WERI-Rb-1 (cell line): ENCODE measurements at regions not wholly inside any gene's neighbourhood (a gene's known extent, or its start where the extent isn't known, plus 50 kb on each side); places are given as distances from the start of the nearest gene placed in this dataset.

Experiments used
- DNase-seq: peaks from one replicate; pipeline ENCODE4 v3.0.0-alpha.2; 2020
- H3K27ac ChIP-seq: fragments of 250-450 bp; sonication (Bioruptor Pico); 2 replicates; pipeline ENCODE4 v1.5.1; 2020; ENCODE audit warnings: mild to moderate bottlenecking, moderate library complexity
- H3K27me3 ChIP-seq: fragments of 250-450 bp; sonication (Bioruptor Pico); 2 replicates; pipeline ENCODE4 v1.5.1; 2021; ENCODE audit warnings: mild to moderate bottlenecking, low read depth, moderate library complexity; ENCODE audit not compliant: insufficient read depth, severe bottlenecking
- H3K36me3 ChIP-seq: fragments of 250-450 bp; sonication (Bioruptor Pico); 2 replicates; pipeline ENCODE4 v1.5.1; 2020; ENCODE audit warnings: mild to moderate bottlenecking, moderate library complexity
- H3K4me3 ChIP-seq: 2 replicates; pipeline ENCODE4 v1.5.1; 2011; ENCODE audit warnings: low read depth, mild to moderate bottlenecking, control low read depth, low read length
- H3K9me3 ChIP-seq: fragments of 250-450 bp; sonication (Bioruptor Pico); 2 replicates; pipeline ENCODE4 v1.5.1; 2021; ENCODE audit warnings: mild to moderate bottlenecking, moderate library complexity; ENCODE audit not compliant: severe bottlenecking
- TF ChIP-seq, protein P1 (sequence below): IDR thresholded peaks from 2 replicates; pipeline ENCODE4 v1.5.1; 2011; ENCODE audit warnings: low read depth, mild to moderate bottlenecking, control low read depth, inconsistent platforms, low read length

DNA sequence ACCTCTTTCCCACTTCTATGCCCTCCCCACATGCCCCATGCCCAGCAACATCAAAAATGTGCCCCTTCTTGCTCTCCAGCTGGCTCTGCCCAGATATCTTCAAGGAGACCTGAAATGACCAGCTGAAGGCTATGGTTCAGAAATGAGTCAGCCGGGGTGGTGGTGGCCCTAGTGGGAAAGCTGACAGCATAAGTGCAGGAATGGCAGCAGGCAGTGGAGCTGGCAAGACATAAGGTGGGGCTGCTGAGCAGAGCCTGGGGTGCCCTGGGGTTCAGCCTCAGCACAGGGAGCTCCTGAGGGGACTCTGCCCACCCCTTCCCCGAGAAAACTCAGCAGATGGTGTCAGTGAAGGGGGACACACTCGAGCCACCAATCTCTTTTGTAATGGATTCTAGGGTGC is 593.4 kb downstream of the BUD13 start:
- H3K27ac ChIP-seq: peak overlapping the region; percentile 93
- H3K4me3 ChIP-seq: no peak overlapping the region
- TF ChIP-seq, protein P1, sequence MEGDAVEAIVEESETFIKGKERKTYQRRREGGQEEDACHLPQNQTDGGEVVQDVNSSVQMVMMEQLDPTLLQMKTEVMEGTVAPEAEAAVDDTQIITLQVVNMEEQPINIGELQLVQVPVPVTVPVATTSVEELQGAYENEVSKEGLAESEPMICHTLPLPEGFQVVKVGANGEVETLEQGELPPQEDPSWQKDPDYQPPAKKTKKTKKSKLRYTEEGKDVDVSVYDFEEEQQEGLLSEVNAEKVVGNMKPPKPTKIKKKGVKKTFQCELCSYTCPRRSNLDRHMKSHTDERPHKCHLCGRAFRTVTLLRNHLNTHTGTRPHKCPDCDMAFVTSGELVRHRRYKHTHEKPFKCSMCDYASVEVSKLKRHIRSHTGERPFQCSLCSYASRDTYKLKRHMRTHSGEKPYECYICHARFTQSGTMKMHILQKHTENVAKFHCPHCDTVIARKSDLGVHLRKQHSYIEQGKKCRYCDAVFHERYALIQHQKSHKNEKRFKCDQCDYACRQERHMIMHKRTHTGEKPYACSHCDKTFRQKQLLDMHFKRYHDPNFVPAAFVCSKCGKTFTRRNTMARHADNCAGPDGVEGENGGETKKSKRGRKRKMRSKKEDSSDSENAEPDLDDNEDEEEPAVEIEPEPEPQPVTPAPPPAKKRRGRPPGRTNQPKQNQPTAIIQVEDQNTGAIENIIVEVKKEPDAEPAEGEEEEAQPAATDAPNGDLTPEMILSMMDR: peak; percentile 38; the same call in 1 of the 2 replicates
- H3K27me3 ChIP-seq: no peaks in the 10 kb centered on the region
- DNase-seq: peak; percentile 29
- no peaks in the 10 kb centered on the region for H3K9me3 ChIP-seq
- H3K36me3 ChIP-seq: no peaks in the 10 kb centered on the region

DNA sequence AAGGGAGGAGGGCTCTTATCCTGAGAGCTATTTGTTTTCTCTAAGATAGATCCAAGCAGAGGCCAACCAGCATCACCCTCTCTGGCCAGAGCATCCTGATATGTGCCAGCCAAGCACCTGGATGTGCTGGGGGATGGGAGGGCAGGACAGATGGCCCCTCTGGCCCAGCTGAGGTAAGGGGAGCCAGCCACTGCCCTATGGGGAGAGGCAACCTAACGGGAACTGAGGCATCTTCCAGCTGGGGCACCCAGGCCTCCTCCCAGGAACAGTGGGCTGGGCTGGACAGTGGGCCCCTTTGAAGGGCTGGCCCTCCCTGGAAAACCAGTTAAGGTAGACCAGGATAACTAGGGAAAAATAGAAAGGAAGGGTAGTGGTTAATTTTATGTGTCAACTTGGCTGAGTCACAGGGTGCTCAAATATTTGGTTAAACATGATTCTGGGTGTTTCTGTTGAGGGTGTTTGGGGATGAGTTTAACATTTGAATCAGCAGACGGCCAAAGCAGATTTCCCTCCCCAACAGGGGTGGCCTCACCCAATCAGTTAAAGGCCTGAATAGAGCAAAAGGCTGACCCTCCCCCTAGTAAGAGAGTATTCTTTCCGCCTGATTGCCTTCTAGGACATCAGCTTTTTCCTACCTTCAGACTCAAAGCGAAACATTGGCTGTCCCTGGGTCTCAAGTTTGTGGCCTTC is 595.1 kb downstream of the BUD13 start:
- TF ChIP-seq, protein P1: no peak
- Histone ChIP-seq H3K9me3 (no peaks in the 10 kb centered on the region), H3K4me3 (no peak overlapping the region), H3K27ac (peak overlapping the region; percentile 93), H3K36me3 (no peaks in the 10 kb centered on the region), H3K27me3 (no peaks in the 10 kb centered on the region)
- DNase-seq: peak; percentile 57

DNA sequence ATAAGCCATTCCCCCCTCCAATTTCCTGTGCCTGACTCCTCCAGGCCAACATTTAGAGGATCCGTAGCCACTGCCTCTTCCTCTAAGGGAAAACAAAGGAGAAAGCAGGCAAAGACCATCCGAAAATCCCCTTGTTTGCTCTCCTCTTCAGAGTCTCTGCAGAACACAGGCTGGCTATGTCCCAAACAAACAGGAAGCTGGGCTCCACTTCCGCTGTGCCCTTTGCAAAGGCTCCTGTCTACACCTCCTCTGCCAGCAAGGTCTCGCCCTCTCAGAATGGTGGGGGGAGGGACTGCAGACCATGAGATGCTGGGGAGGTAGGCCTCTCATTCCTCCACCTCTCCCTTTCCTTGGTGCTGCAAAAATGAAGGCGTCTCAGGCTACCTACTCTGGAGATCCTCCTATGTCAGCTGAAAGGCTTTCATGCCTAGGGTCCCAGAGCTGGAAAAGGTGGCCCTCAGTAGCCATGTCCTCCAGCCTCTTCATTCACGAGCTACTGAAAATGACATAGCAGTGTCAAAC is 596.2 kb downstream of the BUD13 start:
- TF ChIP-seq, protein P1: no peak
- Histone ChIP-seq H3K4me3 (peak overlapping the region; percentile 41), H3K27me3 (no peaks in the 10 kb centered on the region), H3K36me3 (no peaks in the 10 kb centered on the region), H3K9me3 (no peaks in the 10 kb centered on the region), H3K27ac (peak overlapping the region; percentile 93)
- DNase-seq: no peak

DNA sequence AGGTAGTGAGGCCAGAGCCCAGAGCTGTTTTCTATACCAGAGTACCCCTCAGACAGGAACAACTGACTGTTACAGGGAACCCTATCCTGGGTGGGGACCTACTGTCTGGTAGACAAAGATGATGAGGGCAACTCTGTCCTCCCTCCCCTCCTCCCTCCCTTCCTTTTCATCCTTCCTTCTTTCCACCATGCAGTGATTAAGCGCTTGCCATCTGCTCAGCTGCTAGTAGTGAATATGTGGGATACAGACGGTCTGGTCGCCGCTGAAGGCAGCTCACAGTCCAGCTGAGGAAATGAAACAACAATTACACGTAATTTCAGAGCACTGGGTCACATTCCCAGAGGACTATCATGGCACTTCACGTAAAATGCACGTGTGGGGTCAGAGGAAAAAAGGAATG is 597.1 kb downstream of the BUD13 start:
- TF ChIP-seq, protein P1: no peak
- Histone ChIP-seq H3K27ac (peak overlapping the region; percentile 93), H3K9me3 (no peaks in the 10 kb centered on the region), H3K27me3 (no peaks in the 10 kb centered on the region), H3K4me3 (peak overlapping the region; percentile 41), H3K36me3 (no peaks in the 10 kb centered on the region)
- peak; percentile 86 for DNase-seq

DNA sequence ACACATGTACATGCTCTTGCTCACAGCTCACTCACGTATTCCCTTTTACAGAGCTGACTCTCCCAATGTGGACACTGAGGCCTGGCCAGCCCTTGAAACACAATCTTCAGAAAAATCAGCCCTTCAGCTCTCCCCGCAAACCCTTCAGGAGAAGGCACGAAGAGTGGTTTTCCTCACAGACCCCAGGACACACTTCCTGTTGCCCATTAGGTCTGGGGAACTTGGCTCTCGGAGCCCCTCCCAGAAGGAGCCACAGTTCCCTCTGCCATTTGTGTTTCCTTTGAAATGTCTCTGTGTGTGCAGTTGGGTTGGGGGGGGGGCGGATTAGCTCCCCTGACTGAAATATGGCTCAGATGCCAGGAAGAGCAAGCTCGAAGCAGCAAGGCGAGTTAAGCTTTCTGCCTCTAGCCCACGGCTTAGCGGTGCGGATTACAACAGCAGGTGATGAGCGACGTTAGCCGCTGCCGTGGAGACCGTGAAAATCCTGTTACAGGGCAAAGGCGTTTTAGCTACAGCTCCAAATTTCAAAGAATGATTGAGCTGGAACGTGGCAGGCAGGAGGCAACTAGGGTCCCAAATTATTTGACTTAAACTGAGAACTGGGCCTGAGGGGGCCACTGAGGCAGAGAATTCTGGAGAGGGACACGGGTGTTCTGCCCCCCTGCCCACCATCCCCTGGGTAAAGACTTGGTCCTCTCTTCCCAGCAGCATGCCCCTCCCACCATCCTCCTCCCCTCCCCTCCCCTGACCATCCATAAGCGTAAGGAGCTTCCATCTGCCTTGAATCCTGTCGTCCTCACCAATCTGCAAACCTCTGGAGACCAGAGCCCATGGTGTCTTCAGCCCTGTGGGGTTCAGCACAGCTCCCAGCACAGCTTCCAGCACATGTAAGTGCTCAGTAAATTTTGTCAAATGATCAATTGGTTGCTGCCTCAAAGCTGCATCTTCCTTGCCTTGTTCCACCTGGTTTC is 598.6 kb downstream of the BUD13 start:
- peak overlapping the region; percentile 32 for H3K4me3 ChIP-seq
- TF ChIP-seq, protein P1: no peak
- DNase-seq: peak; percentile 97
- H3K36me3 ChIP-seq: no peaks in the 10 kb centered on the region
- H3K27me3 ChIP-seq: no peaks in the 10 kb centered on the region
- H3K9me3 ChIP-seq: no peaks in the 10 kb centered on the region
- H3K27ac ChIP-seq: peak overlapping the region; percentile 93
